Mucosa of stomach (tissue), 1 donor: ENCODE measurements at regions not wholly inside any gene's neighbourhood (a gene's known extent, or its start where the extent isn't known, plus 50 kb on each side); places are given as distances from the start of the nearest gene placed in this dataset.

Experiments used
- H3K27me3 ChIP-seq: one replicate; pipeline ENCODE4 v1.7.0; 2013; ENCODE audit warnings: mild to moderate bottlenecking, low read length; ENCODE audit not compliant: control insufficient read depth, insufficient read depth
- H3K36me3 ChIP-seq: one replicate; pipeline ENCODE4 v1.7.0; 2013; ENCODE audit warnings: low read length; ENCODE audit not compliant: control insufficient read depth, insufficient read depth
- H3K4me1 ChIP-seq: one replicate; pipeline ENCODE4 v1.7.0; 2013; ENCODE audit warnings: mild to moderate bottlenecking, low read length; ENCODE audit not compliant: control insufficient read depth, insufficient read depth
- H3K4me3 ChIP-seq: one replicate; pipeline ENCODE4 v1.7.0; 2013; ENCODE audit warnings: low read length
- H3K9ac ChIP-seq: one replicate; pipeline ENCODE4 v1.7.0; 2013; ENCODE audit warnings: mild to moderate bottlenecking, low read length, moderate library complexity
- H3K9me3 ChIP-seq: one replicate; pipeline ENCODE4 v1.7.0; 2013; ENCODE audit warnings: mild to moderate bottlenecking, low read length, moderate library complexity; ENCODE audit not compliant: control insufficient read depth
- donor health status: Pancreatic carcinoma.

- Histone ChIP-seq H3K4me3 (no peak overlapping the region), H3K9me3 (no peaks in the 10 kb centered on the region), H3K36me3 (no peaks in the 10 kb centered on the region), H3K4me1 (peaks cover 3% of the 10 kb centered on the region), H3K9ac (no peak overlapping the region), H3K27me3 (no peaks in the 10 kb centered on the region)
Measured at GRCh38 chr6:113741651-113742050, 115.5 kb upstream of the MARCKS start.

DNA sequence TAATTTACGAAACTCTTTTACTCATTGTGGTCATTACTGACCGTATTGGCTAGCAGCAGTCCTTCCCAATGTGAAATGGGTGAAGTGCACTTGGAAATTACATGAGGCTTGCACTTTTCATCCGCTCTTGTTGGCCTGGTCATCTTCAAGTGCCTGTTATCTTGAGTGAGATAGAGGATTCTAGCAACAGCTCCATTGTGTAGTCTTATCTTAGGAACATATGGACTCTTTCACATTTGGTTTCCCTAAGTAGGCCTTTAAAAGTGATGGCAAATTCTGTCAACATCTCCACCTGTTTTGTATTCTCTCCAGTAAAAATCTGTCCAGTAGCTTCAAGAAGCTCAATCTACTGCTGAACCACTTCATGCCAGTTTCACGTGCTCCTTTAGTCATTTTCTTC is 114.8 kb upstream of the MARCKS start:
- no peaks in the 10 kb centered on the region for H3K9me3 ChIP-seq
- H3K4me3 ChIP-seq, result no peak overlapping the region

GRCh38 chr6:113744861-113745260 is 112.3 kb upstream of the MARCKS start:
- peaks cover 3% of the 10 kb centered on the region for H3K4me1 ChIP-seq
- no peaks in the 10 kb centered on the region for H3K36me3 ChIP-seq
- no peak overlapping the region for H3K9ac ChIP-seq
- no peaks in the 10 kb centered on the region for H3K27me3 ChIP-seq
- H3K9me3 ChIP-seq, result no peaks in the 10 kb centered on the region
- no peak overlapping the region for H3K4me3 ChIP-seq

More for the DNA sequence above, 114.8 kb upstream of the MARCKS start:
- H3K9ac ChIP-seq, result no peak overlapping the region
- no peaks in the 10 kb centered on the region for H3K36me3 ChIP-seq
- H3K27me3 ChIP-seq, result no peaks in the 10 kb centered on the region
- H3K4me1 ChIP-seq, result peaks cover 3% of the 10 kb centered on the region

GRCh38 chr6:113750151-113750855 is 106.8 kb upstream of the MARCKS start:
- H3K4me1 ChIP-seq, result no peaks in the 10 kb centered on the region
- no peaks in the 10 kb centered on the region for H3K27me3 ChIP-seq
- H3K36me3 ChIP-seq, result no peaks in the 10 kb centered on the region
- no peak overlapping the region for H3K9ac ChIP-seq
- H3K4me3 ChIP-seq, result no peak overlapping the region
- H3K9me3 ChIP-seq, result no peaks in the 10 kb centered on the region

DNA sequence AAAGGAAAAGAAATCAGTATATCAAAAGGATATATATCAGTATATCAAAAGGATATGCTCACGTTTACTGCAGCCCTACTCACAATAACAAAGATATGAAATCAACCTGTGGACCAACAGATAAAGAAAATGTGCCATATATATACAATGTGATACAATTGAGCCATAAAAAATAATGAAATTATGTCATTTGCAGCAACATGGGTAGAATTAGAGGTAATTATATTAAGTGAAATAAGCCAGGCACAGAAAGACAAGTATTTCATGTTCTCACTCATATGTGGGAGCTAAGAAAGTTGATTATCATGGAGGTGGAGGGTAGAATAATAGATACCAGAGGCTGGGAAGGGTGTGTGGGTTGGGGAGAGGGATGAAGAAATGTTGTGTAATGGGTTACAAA is 102.9 kb upstream of the MARCKS start:
- Histone ChIP-seq H3K4me1 (no peaks in the 10 kb centered on the region), H3K36me3 (no peaks in the 10 kb centered on the region), H3K4me3 (no peak overlapping the region), H3K9ac (no peak overlapping the region), H3K27me3 (no peaks in the 10 kb centered on the region), H3K9me3 (no peaks in the 10 kb centered on the region)

DNA sequence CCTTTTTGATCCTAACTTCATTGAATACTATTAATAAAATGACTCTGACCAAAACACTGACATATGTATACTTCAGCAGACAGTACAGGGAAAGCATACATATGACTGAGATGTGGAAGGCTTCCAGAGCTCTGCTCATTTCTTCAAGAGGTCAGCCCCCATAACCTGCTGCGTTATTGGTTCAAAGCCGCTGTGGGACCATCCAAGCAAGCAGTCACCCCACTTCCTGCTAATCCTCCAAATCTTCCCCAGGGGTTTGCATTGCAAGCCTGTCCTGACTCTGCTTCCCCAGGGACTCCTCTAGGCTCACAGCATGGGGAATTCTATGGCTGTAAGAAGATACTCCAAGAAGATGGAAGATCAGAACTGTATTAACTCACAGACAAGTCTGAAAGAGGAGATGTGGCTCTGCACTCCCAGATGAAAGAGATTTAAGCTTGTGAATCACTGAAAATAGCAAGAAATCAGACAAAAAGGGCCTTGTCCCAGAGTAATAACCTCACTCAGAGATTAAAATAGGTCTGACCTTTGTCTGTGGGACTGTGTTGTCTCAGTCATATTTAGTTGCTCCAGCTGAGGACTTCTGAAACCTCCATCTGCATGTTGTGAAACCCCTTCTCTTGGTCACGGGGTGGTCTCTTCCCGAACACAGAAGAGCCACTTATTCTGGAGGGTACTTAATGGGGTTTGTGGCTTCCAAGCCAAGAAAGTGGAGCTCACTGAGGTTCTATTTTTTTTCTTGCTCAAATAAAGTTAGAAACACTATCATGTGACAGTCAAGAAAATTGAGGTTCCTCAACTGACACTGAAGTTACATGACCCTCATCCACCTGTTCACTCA is 101.5 kb upstream of the MARCKS start:
- H3K9me3 ChIP-seq, result no peaks in the 10 kb centered on the region
- H3K4me1 ChIP-seq, result no peaks in the 10 kb centered on the region
- H3K4me3 ChIP-seq, result no peak overlapping the region
- H3K27me3 ChIP-seq, result no peaks in the 10 kb centered on the region
- H3K9ac ChIP-seq, result no peak overlapping the region
- no peaks in the 10 kb centered on the region for H3K36me3 ChIP-seq

- no peaks in the 10 kb centered on the region for H3K4me1 ChIP-seq
- H3K4me3 ChIP-seq, result no peak overlapping the region
- H3K36me3 ChIP-seq, result no peaks in the 10 kb centered on the region
- H3K27me3 ChIP-seq, result no peaks in the 10 kb centered on the region
- no peak overlapping the region for H3K9ac ChIP-seq
- no peaks in the 10 kb centered on the region for H3K9me3 ChIP-seq
Measured at GRCh38 chr6:113756290-113756665, 100.9 kb upstream of the MARCKS start.

DNA sequence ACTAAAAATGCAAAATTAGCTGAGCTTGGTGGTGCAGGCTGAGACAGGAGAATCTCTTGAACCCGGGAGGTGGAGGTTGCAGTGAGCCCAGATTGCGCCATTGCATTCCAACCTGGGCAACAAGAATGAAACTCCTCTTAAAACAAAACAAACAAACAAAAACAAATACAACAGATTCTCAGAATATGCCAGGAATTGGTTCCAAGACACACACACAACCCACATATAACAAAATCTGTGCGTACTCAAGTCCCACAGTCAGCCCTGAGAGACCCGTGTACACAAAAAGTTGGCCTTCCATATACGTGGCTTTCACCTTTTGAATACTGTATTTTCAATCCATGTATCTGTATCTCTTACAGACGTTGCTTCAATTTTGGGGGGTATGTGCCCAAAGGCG is 98.9 kb upstream of the MARCKS start:
- peaks cover 8% of the 10 kb centered on the region for H3K4me1 ChIP-seq

DNA sequence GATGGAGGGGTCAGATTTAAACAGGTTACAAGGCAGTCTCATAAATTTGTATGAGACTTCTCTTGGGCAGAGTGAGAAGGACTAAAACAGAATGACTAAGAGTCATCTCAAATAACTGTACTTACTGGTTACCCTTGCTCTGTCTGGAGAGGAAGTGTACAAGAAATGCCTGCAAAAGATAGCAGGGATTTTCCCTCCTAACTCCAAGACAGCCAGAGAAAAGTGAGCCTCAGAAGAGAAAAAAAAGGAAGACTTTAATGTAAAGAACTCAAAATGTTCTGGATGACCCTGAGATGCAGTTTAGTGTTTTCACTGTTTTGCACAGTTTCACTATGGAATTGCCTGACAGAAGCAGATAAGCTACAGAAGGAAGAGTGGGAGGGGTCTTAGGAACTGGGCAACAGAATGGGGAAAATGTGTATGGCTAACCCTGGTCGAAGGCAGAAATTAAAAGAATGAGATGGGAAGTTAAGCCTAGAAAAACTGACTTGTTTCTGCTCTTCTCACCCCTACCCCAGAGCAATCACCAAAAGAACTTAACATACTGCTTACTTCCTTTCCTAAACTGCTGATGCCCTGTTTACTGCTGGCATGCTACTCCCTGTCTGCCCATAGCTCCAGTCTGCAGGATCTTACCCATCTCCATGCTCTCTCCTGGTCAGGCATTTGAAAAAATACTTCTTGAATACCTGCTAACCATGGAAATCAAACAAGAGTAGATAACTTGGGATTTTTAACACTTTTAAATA is 98.1 kb upstream of the MARCKS start:
- no peak overlapping the region for H3K4me3 ChIP-seq
- no peaks in the 10 kb centered on the region for H3K27me3 ChIP-seq
- H3K9me3 ChIP-seq, result no peaks in the 10 kb centered on the region
- no peaks in the 10 kb centered on the region for H3K36me3 ChIP-seq
- H3K4me1 ChIP-seq, result peaks cover 15% of the 10 kb centered on the region
- no peak overlapping the region for H3K9ac ChIP-seq

More for the DNA sequence above, 98.9 kb upstream of the MARCKS start:
- Histone ChIP-seq H3K36me3 (no peaks in the 10 kb centered on the region), H3K9me3 (no peaks in the 10 kb centered on the region), H3K4me3 (no peak overlapping the region), H3K27me3 (no peaks in the 10 kb centered on the region), H3K9ac (no peak overlapping the region)

DNA sequence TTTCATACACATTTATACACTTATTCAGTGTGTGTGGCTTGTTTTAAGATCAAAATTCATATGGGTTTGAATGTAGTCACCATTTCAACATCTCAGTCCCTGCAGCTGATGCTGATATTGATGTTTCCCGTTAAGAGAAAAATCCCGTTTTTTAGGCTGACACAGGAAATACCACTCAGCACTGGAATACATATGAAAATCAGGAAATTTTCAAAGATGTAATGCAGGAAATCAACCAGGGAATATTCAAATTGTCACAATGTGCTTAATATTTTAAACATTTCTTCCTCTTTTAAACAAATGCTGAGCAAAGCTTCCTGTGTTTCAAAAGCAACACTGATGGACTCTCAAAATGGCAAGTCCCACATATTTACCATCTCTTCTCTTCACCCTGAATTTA is 94.5 kb upstream of the MARCKS start:
- no peaks in the 10 kb centered on the region for H3K9me3 ChIP-seq

DNA sequence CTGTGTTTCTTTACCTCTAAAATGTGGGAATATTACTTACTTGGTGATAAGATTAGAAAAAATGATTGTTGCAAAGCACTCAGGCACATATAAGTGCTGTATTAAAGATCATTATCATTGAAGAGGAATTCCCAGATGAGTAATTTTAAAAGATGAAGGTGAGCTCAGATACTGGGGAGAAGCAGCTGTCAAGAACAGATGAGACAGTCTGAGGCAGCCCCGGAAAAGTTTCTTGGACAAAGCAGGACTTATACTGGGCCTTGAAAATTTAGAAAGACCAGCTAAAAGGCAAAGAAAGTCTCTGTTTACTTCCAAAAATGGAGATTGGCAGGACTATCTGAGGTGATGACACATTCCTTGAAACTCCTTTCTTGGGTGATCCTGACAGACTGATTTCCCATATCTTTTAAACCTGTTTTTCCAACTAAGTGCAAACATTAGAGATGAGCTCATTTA is 93.8 kb upstream of the MARCKS start:
- Histone ChIP-seq H3K36me3 (no peaks in the 10 kb centered on the region), H3K9ac (no peak overlapping the region), H3K4me1 (peaks cover 17% of the 10 kb centered on the region), H3K4me3 (no peak overlapping the region), H3K9me3 (no peaks in the 10 kb centered on the region), H3K27me3 (no peaks in the 10 kb centered on the region)

More for the DNA sequence above, 94.5 kb upstream of the MARCKS start:
- H3K36me3 ChIP-seq, result no peaks in the 10 kb centered on the region
- no peak overlapping the region for H3K9ac ChIP-seq
- no peaks in the 10 kb centered on the region for H3K27me3 ChIP-seq
- no peak overlapping the region for H3K4me3 ChIP-seq
- peaks cover 17% of the 10 kb centered on the region for H3K4me1 ChIP-seq

DNA sequence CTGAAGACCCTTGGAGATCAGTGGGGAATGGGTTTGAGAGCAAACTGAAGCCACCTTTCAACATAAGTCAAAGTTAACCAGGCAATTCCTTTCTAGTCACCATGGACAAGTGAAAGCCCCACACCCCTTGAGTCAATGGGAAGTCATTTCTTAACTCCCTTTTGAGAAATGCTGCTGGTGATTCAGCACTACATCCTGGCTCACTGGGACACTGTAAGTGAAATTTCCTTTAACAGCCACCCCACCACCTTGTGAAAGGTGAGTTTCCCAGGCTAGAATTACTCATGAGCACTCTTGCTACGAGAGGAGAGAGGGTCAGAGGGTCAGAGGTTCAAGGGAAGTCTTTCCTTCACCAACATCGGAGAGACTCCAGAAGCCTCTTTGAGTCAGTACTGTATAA is 93.3 kb upstream of the MARCKS start:
- Histone ChIP-seq H3K36me3 (no peaks in the 10 kb centered on the region), H3K9ac (no peak overlapping the region), H3K4me1 (peaks cover 17% of the 10 kb centered on the region), H3K9me3 (no peaks in the 10 kb centered on the region), H3K27me3 (no peaks in the 10 kb centered on the region), H3K4me3 (no peak overlapping the region)
